Esophagus squamous epithelium (tissue), 5 donors: ENCODE measurements at regions not wholly inside any gene's neighbourhood (a gene's known extent, or its start where the extent isn't known, plus 50 kb on each side); places are given as distances from the start of the nearest gene placed in this dataset.
A peak's percentile ranks its signal among the peaks of the same experiment; 100 is the strongest.

Source experiments
- DNase-seq: peaks from one replicate; lab custom pipeline; 2025; lab: John Stamatoyannopoulos, UW
- H3K27ac ChIP-seq, 4 donors: fragments of 200-600 bp; sonication (generic); one replicate each; pipeline ENCODE4 v1.5.1; 2016 to 2019; ENCODE audit warnings: mild to moderate bottlenecking in 1 of 4
- H3K27me3 ChIP-seq, 4 donors: fragments of 200-600 bp; sonication (generic); 1 replicate in 3 of 4; 2 replicates in 1 of 4; pipeline versions ENCODE4 v1.5.1 to v1.6.0; 2017 to 2021; ENCODE audit warnings: antibody characterized with exemption in 1 of 4
- H3K36me3 ChIP-seq, 3 donors: fragments of 200-600 bp; sonication (generic); one replicate each; pipeline ENCODE4 v1.5.1; 2016 to 2019
- H3K4me1 ChIP-seq, 3 donors: fragments of 200-600 bp; sonication (generic); one replicate each; pipeline ENCODE4 v1.5.1; 2017 to 2019
- H3K4me3 ChIP-seq, 4 donors: fragments of 200-600 bp; sonication (generic); 1 replicate in 3 of 4; 2 replicates in 1 of 4; pipeline ENCODE4 v1.5.1; 2016 to 2019; ENCODE audit warnings: mild to moderate bottlenecking in 2 of 4, moderate library complexity in 1 of 4
- H3K9me3 ChIP-seq, 3 donors: fragments of 200-600 bp; sonication (generic); one replicate each; pipeline ENCODE4 v1.5.1; 2016 to 2019
- CTCF ChIP-seq, 6 experiments: fragments of 450-650 bp in 4 of 6; fragments of 200-600 bp in 2 of 6; sonication (generic) in 2 of 6; IDR thresholded peaks; one replicate each; pipeline ENCODE4 v1.5.1; 2016 to 2019; ENCODE audit warnings: antibody characterized with exemption in 6 of 6, mild to moderate bottlenecking in 4 of 6, moderate library complexity in 4 of 6
- POLR2A ChIP-seq, 4 donors: fragments of 450-650 bp; IDR thresholded peaks; one replicate each; pipeline ENCODE4 v1.6.1; 2017; ENCODE audit warnings: antibody characterized with exemption in 4 of 4, mild to moderate bottlenecking in 4 of 4, moderate library complexity in 3 of 4
- WGBS, 2 donors: methylation state at CpG; one replicate each; pipeline ENCODE4 v1.1.5; 2018; 5-methylcytosine and 5-hydroxymethylcytosine counted together
- intact Hi-C: fragments of 100-400 bp; cut with DNase I; formaldehyde crosslinking; loops from one replicate; pipeline ENCODE4 v1.15.0; 2022
- donor health status: DM: yes; HTN: yes; CAD: no.

DNA sequence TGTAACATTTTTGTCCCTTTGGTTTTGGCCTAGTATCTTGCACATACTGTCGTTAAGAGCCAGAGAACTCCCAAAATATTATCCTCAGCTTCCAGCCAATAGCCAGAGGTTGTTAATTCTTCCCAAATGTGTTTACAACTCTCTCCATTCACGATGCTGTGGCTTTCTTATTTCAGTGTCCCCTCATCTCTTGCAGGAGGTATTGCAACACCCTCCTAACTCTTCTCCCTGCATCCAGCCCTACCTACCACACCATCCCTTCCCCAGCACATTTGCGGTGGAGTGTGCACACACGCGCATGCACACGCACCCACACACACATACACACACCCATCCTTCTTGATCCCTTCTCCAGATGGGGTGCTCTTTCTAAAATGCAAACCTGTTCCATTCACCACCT lies 75.6 kb upstream of the LMO2 start:
- intact Hi-C loops = no loop called here

DNA sequence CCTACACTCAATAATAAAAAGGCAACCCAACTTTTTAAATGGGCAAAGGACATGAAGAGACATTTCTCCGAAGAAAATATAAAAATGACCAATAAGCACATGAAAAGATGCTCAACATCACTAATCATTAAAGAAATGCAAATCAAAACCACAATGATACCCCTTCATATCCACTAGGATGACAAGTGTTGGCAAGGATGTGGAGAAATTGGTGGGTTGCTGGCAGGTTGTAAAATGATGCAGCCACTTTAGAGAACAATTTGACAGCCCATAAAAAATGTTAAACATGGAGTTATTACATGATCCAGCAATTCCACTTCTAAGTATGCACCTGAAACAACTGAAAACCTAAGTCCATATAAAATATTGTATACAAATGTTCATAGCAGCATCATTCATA lies 73.2 kb upstream of the LMO2 start:
- H3K4me1 ChIP-seq = no peaks in the 10 kb centered on the region
- no peak for DNase-seq
- 94 to 95% methylated on average over 1 of the region's 1 CpG for WGBS, 2 donors
- H3K27me3 ChIP-seq = no peaks in the 10 kb centered on the region
- intact Hi-C loops = no loop called here
- H3K36me3 ChIP-seq = no peaks in the 10 kb centered on the region
- no peaks in the 10 kb centered on the region for H3K9me3 ChIP-seq
- TF ChIP-seq CTCF (IDR thresholded peaks at IDR 0.05) = no peak
- TF ChIP-seq POLR2A (IDR thresholded peaks at IDR 0.05) = no peak
- H3K4me3 ChIP-seq = no peak overlapping the region
- no peak overlapping the region for H3K27ac ChIP-seq

More for the DNA sequence above, 75.6 kb upstream of the LMO2 start:
- no peaks in the 10 kb centered on the region for H3K36me3 ChIP-seq
- no peak overlapping the region for H3K4me3 ChIP-seq
- no peak overlapping the region for H3K27ac ChIP-seq
- no peaks in the 10 kb centered on the region for H3K9me3 ChIP-seq
- 81 to 85% methylated on average over 6 of the region's 6 CpGs for WGBS, 2 donors
- peaks cover 0 to 4% (median 0%) of the 10 kb centered on the region in 3 donors for H3K4me1 ChIP-seq
- no peaks in the 10 kb centered on the region for H3K27me3 ChIP-seq
- TF ChIP-seq POLR2A (IDR thresholded peaks at IDR 0.05) = no peak
- DNase-seq = no peak

DNA sequence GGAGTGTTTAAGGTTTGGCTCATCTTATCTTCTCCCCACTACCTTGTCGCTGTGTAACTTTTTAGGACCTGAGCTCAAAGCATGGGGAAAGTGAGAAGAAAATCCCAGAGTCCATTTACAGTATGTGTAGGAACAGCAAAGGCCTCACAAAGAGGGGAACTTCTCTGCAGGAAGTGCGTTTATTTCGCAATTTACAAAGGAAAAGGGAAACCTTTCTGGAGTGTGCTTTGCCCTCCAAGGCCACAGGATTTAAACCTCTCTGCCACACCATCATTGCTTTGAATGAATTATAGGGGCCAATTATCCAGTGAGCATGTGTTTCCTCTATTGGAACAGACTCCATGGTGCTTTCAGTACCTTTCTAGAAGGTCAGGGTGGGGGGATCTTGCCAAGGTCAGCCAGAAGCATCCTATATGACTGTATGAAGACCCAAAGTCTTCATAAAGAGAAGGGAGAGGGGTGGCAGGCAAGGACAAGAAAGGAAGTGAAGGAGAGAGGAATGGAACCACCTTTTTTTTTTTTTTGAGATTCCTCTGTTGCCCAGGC lies 68.1 kb upstream of the LMO2 start:
- Histone ChIP-seq H3K27me3 (no peaks in the 10 kb centered on the region), H3K36me3 (no peaks in the 10 kb centered on the region), H3K4me1 (no peaks in the 10 kb centered on the region), H3K27ac (peak overlapping the region in 1 of 4 donors; percentile 0), H3K4me3 (no peak overlapping the region), H3K9me3 (no peaks in the 10 kb centered on the region)
- no peak for TF ChIP-seq CTCF (IDR thresholded peaks at IDR 0.05)
- TF ChIP-seq POLR2A (IDR thresholded peaks at IDR 0.05) = no peak
- intact Hi-C loops = no loop called here
- no peak for DNase-seq
- WGBS, 2 donors = 60 to 84% methylated on average over 3 of the region's 3 CpGs

GRCh38 chr11:33957304-33957917 lies 65.5 kb upstream of the LMO2 start:
- Histone ChIP-seq H3K27me3 (no peaks in the 10 kb centered on the region), H3K27ac (no peak overlapping the region), H3K4me3 (no peak overlapping the region), H3K9me3 (no peaks in the 10 kb centered on the region), H3K36me3 (no peaks in the 10 kb centered on the region), H3K4me1 (peaks cover 0 to 8% (median 0%) of the 10 kb centered on the region in 3 donors)
- no peak for DNase-seq
- intact Hi-C loops = no loop called here
- TF ChIP-seq CTCF (IDR thresholded peaks at IDR 0.05) (no peak), POLR2A (IDR thresholded peaks at IDR 0.05) (no peak)
- 86 to 94% methylated on average over 6 of the region's 6 CpGs for WGBS, 2 donors

DNA sequence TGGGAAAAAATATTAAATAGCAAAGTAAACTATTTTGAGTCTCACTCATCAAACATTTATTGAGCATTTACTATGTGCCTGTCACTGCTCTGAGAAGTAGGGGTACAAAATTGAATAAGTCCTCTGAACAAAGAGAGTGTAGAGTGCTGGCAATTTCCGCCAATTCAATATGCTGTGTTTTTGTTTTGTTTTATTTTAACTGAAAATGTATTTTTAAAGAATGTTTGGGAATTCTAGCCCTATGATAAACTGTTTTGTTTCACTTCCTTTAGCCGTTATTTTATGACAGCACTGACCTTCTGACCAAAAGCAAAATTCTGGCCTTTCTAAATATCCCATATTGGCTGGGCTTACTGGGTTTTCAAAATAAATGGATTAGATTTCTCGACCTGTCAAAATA lies 64.7 kb upstream of the LMO2 start:
- no peak for DNase-seq
- Histone ChIP-seq H3K27me3 (no peaks in the 10 kb centered on the region), H3K36me3 (no peaks in the 10 kb centered on the region), H3K27ac (no peak overlapping the region), H3K9me3 (no peaks in the 10 kb centered on the region), H3K4me1 (peaks cover 0 to 8% (median 0%) of the 10 kb centered on the region in 3 donors), H3K4me3 (no peak overlapping the region)
- intact Hi-C loops = no loop called here
- no peak for TF ChIP-seq CTCF (IDR thresholded peaks at IDR 0.05)
- no peak for TF ChIP-seq POLR2A (IDR thresholded peaks at IDR 0.05)
- WGBS, 2 donors = 77 to 83% methylated on average over 3 of the region's 3 CpGs
